GM23248 (cell line): ENCODE measurements at regions not wholly inside any gene's neighbourhood (a gene's known extent, or its start where the extent isn't known, plus 50 kb on each side); places are given as distances from the start of the nearest gene placed in this dataset.
"Not testable (repeated sequence)": the region's sequence is repeated elsewhere in the genome, so short reads cannot be mapped to it uniquely, and the experiment has no call there.

Experiments used
- DNase-seq: peaks from one replicate; pipeline ENCODE4 v3.0.0-alpha.2; 2015
- H2AFZ ChIP-seq: fragments of 200-600 bp; sonication (generic); 2 replicates; pipeline ENCODE4 v1.6.1; 2016; ENCODE audit warnings: antibody characterized with exemption
- H3F3A ChIP-seq: fragments of 200-600 bp; sonication (generic); 2 replicates; pipeline ENCODE4 v1.6.1; 2016; ENCODE audit warnings: mild to moderate bottlenecking, antibody characterized with exemption, mixed run types; ENCODE audit not compliant: insufficient read depth
- H3K27ac ChIP-seq: fragments of 200-600 bp; sonication (generic); 2 replicates; pipeline ENCODE4 v1.5.1; 2016; ENCODE audit warnings: mild to moderate bottlenecking
- H3K27me3 ChIP-seq: fragments of 200-600 bp; sonication (generic); replicated peaks from 2 replicates; pipeline ENCODE4 v1.6.1; 2016; ENCODE audit warnings: mild to moderate bottlenecking; ENCODE audit not compliant: insufficient read depth
- H3K36me3 ChIP-seq: fragments of 200-600 bp; sonication (generic); 2 replicates; pipeline ENCODE4 v1.6.1; 2016; ENCODE audit warnings: low read depth, mild to moderate bottlenecking
- H3K4me1 ChIP-seq: fragments of 200-600 bp; sonication (generic); 2 replicates; pipeline ENCODE4 v1.6.1; 2016; ENCODE audit warnings: mild to moderate bottlenecking; ENCODE audit not compliant: insufficient read depth
- H3K4me2 ChIP-seq: fragments of 200-600 bp; sonication (generic); one replicate; pipeline ENCODE4 v1.6.1; 2016; ENCODE audit warnings: mild to moderate bottlenecking; ENCODE audit not compliant: unreplicated experiment
- H3K4me3 ChIP-seq: fragments of 200-600 bp; sonication (generic); 2 replicates; pipeline ENCODE4 v1.5.1; 2016; ENCODE audit warnings: mild to moderate bottlenecking
- H3K79me2 ChIP-seq: fragments of 200-600 bp; sonication (generic); 2 replicates; pipeline ENCODE4 v1.6.1; 2016; ENCODE audit warnings: mild to moderate bottlenecking; ENCODE audit not compliant: insufficient read depth
- H3K9ac ChIP-seq: fragments of 200-600 bp; sonication (generic); 2 replicates; pipeline ENCODE4 v1.6.1; 2016; ENCODE audit warnings: mild to moderate bottlenecking
- H3K9me2 ChIP-seq: fragments of 200-600 bp; sonication (generic); 2 replicates; pipeline ENCODE4 v1.6.1; 2016; ENCODE audit warnings: mixed run types, mild to moderate bottlenecking, moderate library complexity; ENCODE audit not compliant: insufficient read depth
- H3K9me3 ChIP-seq: fragments of 200-600 bp; sonication (generic); one replicate; pipeline ENCODE4 v1.6.1; 2017; ENCODE audit warnings: low read depth
- H4K20me1 ChIP-seq: fragments of 200-600 bp; sonication (generic); 2 replicates; pipeline ENCODE4 v1.6.0; 2016; ENCODE audit not compliant: insufficient read depth
- EZH2 ChIP-seq: fragments of 200-600 bp; sonication (generic); IDR thresholded peaks from 2 replicates; pipeline ENCODE4 v1.6.1; 2018; ENCODE audit warnings: antibody characterized with exemption, mild to moderate bottlenecking; ENCODE audit not compliant: insufficient read depth, poor library complexity, severe bottlenecking
- EZH2phosphoT487 ChIP-seq: fragments of 200-600 bp; sonication (generic); IDR thresholded peaks from 2 replicates; pipeline ENCODE4 v1.6.1; 2018; ENCODE audit warnings: antibody characterized with exemption, moderate library complexity, mild to moderate bottlenecking, low read depth; ENCODE audit not compliant: insufficient read depth
- WGBS, 2 experiments: methylation state at CpG; one replicate each; pipeline ENCODE4 v1.1.6; 2015 to 2017; ENCODE audit warnings: low lambda C conversion rate in 2 of 2, low coverage in 1 of 2; ENCODE audit errors: missing lambda C conversion rate in 2 of 2; 5-methylcytosine and 5-hydroxymethylcytosine counted together
- in situ Hi-C: fragments of 300-500 bp; cut with MboI; formaldehyde crosslinking; loops from 2 replicates; pipeline ENCODE4 v1.15.0; 2020

GRCh38 chr13:60227158-60227557, 63.4 kb upstream of the DIAPH3 start:
- H3K36me3 ChIP-seq: no peaks in the 10 kb centered on the region
- no peaks in the 10 kb centered on the region for H3K79me2 ChIP-seq
- H2AFZ ChIP-seq: no peak overlapping the region
- no peaks in the 10 kb centered on the region for H3F3A ChIP-seq
- in situ Hi-C loops: no loop called here
- no peaks in the 10 kb centered on the region for H3K9me3 ChIP-seq
- no peak overlapping the region for H3K27ac ChIP-seq
- DNase-seq: no peak
- H3K4me2 ChIP-seq: no peak overlapping the region
- no peak overlapping the region for H3K4me3 ChIP-seq
- no peaks in the 10 kb centered on the region for H4K20me1 ChIP-seq
- H3K9ac ChIP-seq: no peak overlapping the region
- H3K4me1 ChIP-seq: peaks cover 8% of the 10 kb centered on the region; the same call in 1 of the 2 replicates
- TF ChIP-seq EZH2phosphoT487: no peak
- H3K9me2 ChIP-seq: no peaks in the 10 kb centered on the region
- peaks cover 13% of the 10 kb centered on the region; the same call in 1 of the 2 replicates for H3K27me3 ChIP-seq

GRCh38 chr13:60229708-60230272, 66.1 kb upstream of the DIAPH3 start:
- Histone ChIP-seq H4K20me1 (no peaks in the 10 kb centered on the region), H3K36me3 (no peaks in the 10 kb centered on the region), H3K27ac (no peak overlapping the region), H3K4me1 (peaks cover 8% of the 10 kb centered on the region; the same call in 1 of the 2 replicates), H2AFZ (no peak overlapping the region), H3K9ac (no peak overlapping the region), H3K4me3 (0 out of 2 replicates have a peak overlapping the region, but pooled peaks have one; percentile 2), H3K9me2 (no peaks in the 10 kb centered on the region), H3K4me2 (no peak overlapping the region), H3K79me2 (no peaks in the 10 kb centered on the region), H3K27me3 (peaks cover 27% of the 10 kb centered on the region; the same call in 1 of the 2 replicates), H3F3A (no peaks in the 10 kb centered on the region), H3K9me3 (no peaks in the 10 kb centered on the region)
- WGBS, 2 experiments: 44 to 50% methylated on average over 1 of the region's 1 CpG
- in situ Hi-C loops: no loop called here
- TF ChIP-seq EZH2phosphoT487 (no peak), EZH2 (no peak)
- DNase-seq: peak; percentile 15

- peaks cover 26% of the 10 kb centered on the region; the same call in 1 of the 2 replicates for H3K27me3 ChIP-seq
- peak; percentile 20 for DNase-seq
- no peak overlapping the region for H3K27ac ChIP-seq
- no peak overlapping the region for H3K4me2 ChIP-seq
- H3K9me3 ChIP-seq: no peaks in the 10 kb centered on the region
- H3K9me2 ChIP-seq: no peaks in the 10 kb centered on the region
- H3K9ac ChIP-seq: no peak overlapping the region
- no peaks in the 10 kb centered on the region for H4K20me1 ChIP-seq
- H3K36me3 ChIP-seq: no peaks in the 10 kb centered on the region
- WGBS, 2 experiments: 1 to 3% methylated on average over 3 of the region's 3 CpGs
- in situ Hi-C loops: no loop called here
- no peaks in the 10 kb centered on the region for H3F3A ChIP-seq
- TF ChIP-seq EZH2 (no peak), EZH2phosphoT487 (no peak)
- H3K4me3 ChIP-seq: 0 out of 2 replicates have a peak overlapping the region, but pooled peaks have one; percentile 2
- H3K79me2 ChIP-seq: no peaks in the 10 kb centered on the region
- peak overlapping the region; percentile 9; the same call in 1 of the 2 replicates for H2AFZ ChIP-seq
- H3K4me1 ChIP-seq: peaks cover 8% of the 10 kb centered on the region; the same call in 1 of the 2 replicates
Observed at GRCh38 chr13:60230593-60230992, 66.9 kb upstream of the DIAPH3 start.

- no peaks in the 10 kb centered on the region for H4K20me1 ChIP-seq
- no peak for DNase-seq
- no peak overlapping the region for H3K4me3 ChIP-seq
- H3K9me3 ChIP-seq: no peaks in the 10 kb centered on the region
- no peaks in the 10 kb centered on the region for H3K79me2 ChIP-seq
- no peak overlapping the region for H3K4me2 ChIP-seq
- in situ Hi-C loops: no loop called here
- no peaks in the 10 kb centered on the region for H3F3A ChIP-seq
- H3K9ac ChIP-seq: no peak overlapping the region
- no peaks in the 10 kb centered on the region for H3K27me3 ChIP-seq
- TF ChIP-seq EZH2phosphoT487 (no peak), EZH2 (no peak)
- no peak overlapping the region for H2AFZ ChIP-seq
- no peaks in the 10 kb centered on the region for H3K9me2 ChIP-seq
- no peaks in the 10 kb centered on the region for H3K4me1 ChIP-seq
- no peak overlapping the region for H3K27ac ChIP-seq
- WGBS, 2 experiments: 15 to 18% methylated on average over 2 of the region's 2 CpGs
- no peaks in the 10 kb centered on the region for H3K36me3 ChIP-seq
Observed at GRCh38 chr13:60242043-60242595, 78.4 kb upstream of the DIAPH3 start.

- DNase-seq: no peak
- Histone ChIP-seq H4K20me1 (no peaks in the 10 kb centered on the region), H3K79me2 (no peaks in the 10 kb centered on the region), H3K4me3 (no peak overlapping the region), H3K27me3 (no peaks in the 10 kb centered on the region), H3K4me1 (no peaks in the 10 kb centered on the region), H3K9ac (no peak overlapping the region), H3K4me2 (no peak overlapping the region), H3F3A (no peaks in the 10 kb centered on the region), H3K27ac (no peak overlapping the region), H3K9me3 (no peaks in the 10 kb centered on the region), H3K36me3 (no peaks in the 10 kb centered on the region), H2AFZ (no peak overlapping the region), H3K9me2 (no peaks in the 10 kb centered on the region)
- TF ChIP-seq EZH2phosphoT487: no peak
- TF ChIP-seq EZH2: no peak
- in situ Hi-C loops: no loop called here
- 45 to 57% methylated on average over 1 of the region's 1 CpG for WGBS, 2 experiments
Observed at GRCh38 chr13:60244381-60244780, 80.7 kb upstream of the DIAPH3 start.

- H3K27ac ChIP-seq, H3K79me2 ChIP-seq, in situ Hi-C loops, H2AFZ ChIP-seq, DNase-seq, H3K4me3 ChIP-seq, H3K27me3 ChIP-seq, H3K9me2 ChIP-seq, H3K4me2 ChIP-seq, H3K36me3 ChIP-seq, H3F3A ChIP-seq, H3K9ac ChIP-seq, H3K4me1 ChIP-seq, H3K9me3 ChIP-seq, H4K20me1 ChIP-seq: not testable (repeated sequence)
- WGBS, 2 experiments: 60 to 71% methylated on average over 10 of the region's 10 CpGs
Observed at GRCh38 chr13:60251419-60251818, 87.7 kb upstream of the DIAPH3 start.
